Hematopoietic multipotent progenitor cell (in vitro differentiated cells): ENCODE measurements at regions not wholly inside any gene's neighbourhood (a gene's known extent, or its start where the extent isn't known, plus 50 kb on each side); places are given as distances from the start of the nearest gene placed in this dataset.
A peak's percentile ranks its signal among the peaks of the same experiment; 100 is the strongest.

Source experiments
- DNase-seq, 3 donors: peaks; one replicate each; pipeline ENCODE4 v3.0.0-alpha.2; 2011 to 2015; ENCODE audit warnings: low read depth in 2 of 3, low spot score in 2 of 3

DNA sequence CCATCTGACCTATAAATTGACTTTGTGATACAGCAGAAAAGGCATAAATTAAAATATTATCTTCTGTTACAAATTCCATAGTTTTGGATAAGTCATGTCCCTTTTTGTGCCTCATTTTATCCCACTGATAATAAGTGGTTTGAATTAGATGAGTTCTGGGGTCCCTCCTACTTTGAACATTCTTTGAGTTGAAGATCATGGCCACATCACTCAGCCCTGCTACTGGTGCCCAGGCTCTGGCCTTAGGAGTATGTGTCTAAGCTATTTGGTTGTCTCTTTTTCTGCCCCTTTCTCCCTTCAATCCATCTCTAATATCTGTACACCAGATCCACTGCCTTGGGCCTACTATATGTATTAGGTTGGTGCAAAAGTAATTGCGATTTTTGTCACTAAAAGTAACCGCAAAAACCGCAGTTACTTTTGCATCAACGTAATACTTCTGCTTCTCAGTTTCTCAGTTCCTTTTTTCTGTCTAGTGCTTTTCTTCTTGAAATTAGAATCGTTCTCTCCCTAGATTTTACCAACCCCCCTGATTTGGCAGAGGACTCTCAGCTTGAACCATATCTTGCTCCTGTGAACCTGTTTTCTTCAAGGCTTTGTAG is 362.5 kb upstream of the TNP1 start:
- peak in 2 of 3 donors; percentile 69 to 87 for DNase-seq

DNA sequence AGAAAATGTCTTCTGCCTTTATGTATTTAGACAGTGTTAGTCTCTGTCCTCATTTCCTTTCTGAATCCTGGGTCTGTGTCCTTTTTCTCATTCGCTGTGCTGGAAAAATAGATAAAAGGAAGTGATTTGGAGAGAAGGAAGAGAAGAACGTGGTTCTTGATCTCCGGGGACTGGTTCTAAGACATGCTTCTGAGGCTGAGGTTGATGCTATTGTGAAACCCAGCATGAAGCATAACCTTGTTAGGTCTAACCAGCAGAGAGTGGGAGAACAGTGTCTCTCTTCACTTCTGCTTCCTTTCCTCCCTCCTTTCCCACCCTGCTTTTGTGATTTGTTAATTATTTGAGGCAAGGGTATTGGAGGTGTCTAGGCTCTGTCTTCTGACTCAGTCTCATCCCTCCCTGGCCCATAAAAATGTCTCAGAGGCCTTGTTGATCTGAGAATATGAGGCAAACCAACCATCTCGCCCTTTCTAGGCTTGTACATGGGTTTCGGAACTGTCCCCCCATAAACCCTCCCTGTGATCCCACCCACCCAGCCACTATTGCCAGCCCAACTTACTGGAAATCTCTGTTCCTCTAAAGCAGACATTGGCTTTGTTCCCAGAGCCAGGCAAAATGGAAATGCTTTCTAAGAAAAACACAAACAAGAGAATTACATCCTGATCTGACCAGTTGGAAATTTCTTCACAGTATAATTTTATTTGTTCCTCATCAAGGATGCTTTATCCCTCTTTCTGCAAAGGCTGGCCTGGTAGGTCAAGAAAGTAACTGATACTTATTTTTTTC is 360.6 kb upstream of the TNP1 start:
- no peak for DNase-seq

DNA sequence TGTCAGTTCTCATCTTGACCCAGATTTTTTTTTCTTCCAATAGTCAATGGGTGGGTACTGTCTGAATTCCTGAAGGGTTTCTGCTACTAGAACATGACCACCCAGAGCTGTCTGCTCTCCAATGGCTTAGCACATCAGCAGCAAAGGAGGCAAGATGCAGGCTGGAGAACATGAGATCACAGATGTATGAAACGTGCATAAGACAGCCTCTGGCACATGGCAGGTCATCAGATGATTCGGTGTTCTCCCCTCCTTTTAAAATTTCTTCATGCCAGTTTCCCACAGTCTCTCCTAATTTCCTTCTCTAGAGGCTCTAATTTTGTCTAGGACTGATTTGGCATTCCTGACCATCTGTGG is 359.3 kb upstream of the TNP1 start:
- DNase-seq = no peak

DNA sequence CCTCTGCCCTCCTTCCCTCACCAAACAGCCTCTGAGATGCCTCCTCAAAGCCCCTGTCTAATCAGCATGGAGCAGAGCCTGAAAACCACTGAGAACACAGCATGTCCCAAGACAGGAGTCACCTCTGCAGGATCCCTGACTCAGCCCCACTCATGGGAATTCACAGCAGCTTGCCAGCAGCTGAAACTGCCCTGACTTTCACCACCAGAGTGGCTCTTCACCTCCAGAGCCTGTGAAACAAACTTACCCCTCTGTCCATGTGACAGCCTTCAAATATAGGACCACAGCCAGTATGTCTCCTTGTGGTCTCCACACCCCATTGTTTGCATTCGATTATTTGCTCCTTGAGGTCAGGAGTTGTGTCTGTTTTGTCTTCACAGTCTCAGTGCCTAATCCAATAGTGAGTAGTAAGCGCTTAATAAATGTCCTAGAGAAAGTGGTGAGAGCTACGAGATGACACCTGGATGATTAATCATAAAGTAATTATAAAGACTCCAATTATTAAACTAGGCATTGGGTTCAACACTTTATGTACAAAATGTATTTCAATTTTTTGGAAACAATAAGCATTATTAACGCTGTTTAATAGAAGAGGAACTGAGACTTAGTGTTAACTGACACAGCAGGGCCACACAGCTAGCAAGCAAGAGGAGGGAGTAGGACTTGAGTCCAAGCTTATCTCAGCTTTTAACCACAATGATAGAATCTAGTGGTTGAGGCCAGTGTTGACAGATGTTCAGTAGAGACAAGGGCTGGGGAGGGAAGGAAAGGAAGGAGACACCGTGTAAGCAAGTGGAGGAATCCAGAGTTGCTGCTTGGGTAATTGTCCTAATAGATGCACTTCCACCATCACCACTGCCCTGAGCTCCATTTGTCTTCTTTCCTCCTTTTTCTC is 358.7 kb upstream of the TNP1 start:
- peak in 2 of 3 donors; percentile 76 to 93 for DNase-seq

DNA sequence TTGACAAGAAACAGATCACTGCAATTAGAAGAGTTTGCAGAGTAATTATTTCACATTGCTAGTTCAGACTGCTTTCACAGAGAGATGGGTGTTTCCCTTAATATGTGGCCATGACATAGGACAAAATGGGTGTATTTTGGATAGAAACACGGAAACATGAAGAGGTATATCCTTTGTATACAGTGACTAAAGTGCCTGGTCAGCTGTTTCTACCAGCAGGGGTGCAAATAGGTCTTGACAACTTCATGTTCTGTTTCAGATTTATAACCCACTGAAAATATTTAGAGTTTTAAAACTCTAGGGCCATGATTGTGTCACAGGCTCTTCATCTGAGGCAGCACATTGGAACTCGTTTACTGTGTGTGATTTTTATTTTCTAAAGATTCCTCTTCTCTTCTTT is 357.1 kb upstream of the TNP1 start:
- no peak for DNase-seq

DNA sequence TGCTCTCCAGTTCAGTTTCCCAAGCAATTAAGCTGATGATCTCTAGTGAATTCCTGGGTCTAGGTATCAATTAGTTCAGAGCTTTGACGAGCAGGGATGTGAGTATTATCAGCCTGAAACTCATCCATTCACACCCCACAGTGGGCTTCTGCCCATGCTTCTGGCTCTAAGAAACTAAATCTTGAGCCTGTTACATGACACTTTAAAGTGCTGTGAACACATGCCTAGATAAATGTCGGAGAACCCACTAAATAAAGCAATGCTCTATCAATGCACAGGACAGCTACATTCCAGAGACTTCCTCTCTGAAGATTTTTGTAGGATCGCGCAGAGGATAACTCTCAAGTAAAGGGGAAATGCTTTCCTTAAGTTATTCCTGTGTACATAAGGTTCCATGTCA is 356.5 kb upstream of the TNP1 start:
- DNase-seq = no peak

DNA sequence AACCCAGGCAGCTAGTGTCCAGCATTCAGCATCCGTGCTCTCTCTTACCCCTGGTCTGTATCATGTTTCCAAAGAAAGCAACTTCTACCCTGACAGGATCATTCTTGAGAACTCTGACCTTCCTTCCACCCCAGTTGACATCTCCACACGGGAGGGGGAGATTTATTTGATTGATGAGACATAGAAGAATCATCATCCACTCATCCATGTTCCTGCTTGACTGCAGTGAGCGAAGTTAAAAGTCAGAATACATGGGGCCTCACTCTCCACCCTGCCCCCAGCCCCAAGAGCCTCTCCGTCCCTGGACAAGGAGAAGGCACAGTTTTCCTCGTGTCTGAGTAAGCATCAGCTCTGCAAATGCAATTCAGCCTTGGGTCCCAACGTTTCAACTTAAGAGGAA is 356.0 kb upstream of the TNP1 start:
- no peak for DNase-seq

DNA sequence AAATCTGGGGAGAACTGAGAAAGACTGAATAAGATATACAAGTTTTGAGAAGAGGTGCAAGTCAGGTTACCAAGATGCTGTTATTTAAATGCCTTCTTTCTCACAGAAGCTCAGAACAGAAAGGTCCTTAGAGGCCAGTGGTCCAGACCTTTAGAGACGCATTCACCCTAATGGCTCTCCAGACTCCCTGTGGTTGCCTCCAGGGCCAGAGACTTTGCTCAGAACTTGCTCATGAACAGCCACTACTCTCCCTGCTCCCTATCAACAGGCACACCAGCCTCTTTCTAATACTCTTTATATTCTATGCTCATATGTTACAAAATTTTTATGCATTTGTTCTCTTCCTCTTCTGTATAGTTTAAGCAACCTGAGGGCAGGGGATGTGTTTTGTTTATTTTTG is 349.0 kb upstream of the TNP1 start:
- DNase-seq = no peak

DNA sequence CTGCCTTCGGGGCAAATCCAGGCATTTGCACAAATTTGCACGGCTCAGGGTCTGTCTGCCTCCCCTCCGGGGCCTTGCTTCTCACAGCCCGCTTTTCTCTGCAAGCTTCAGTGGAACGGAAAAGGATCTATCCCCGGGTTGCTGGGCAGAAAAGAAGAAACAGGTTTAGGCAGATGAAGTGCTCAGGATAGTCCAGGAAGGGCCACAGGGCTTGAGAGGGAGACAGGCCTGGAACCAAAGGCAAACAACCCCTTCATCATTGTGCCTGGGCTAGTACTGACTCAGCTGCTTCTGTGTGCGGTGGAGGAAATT is 347.8 kb upstream of the TNP1 start:
- no peak for DNase-seq

DNA sequence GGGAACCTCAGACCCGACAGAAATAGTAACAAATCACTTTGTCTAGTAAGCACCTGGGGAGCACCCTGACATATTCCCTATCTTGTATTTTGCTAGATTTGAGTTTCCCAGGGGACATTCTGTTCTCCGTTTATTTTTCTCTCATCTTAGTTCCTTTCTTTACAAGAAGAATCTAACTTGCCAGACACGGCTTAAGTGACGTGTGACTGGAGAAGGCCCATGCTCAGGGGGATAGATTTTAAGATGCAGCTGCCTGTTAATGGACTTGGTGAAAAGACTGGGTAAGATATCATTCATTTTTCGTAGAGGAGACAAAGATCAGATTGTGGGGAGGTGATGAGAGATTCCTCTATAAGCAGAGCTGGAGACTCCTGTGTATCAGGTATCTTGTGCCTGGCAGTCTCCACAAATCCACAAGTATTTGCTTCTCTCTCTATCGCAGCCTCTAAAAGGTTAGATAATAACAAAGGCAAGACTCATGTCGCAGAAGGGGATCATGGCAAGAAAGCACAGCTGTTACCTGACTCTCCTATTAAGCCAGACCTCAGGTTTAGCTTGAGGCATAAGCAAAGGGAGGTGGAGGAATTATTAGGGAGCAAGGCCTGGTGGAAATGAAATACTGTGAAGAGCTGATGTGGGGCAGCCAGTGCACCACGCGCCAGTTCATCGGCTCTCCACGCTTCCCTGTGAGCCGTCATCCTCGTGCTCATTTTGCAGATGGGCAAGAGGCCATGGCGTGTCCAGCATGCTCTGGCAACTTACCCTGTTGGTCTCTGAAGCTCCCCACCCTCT is 347.2 kb upstream of the TNP1 start:
- no peak for DNase-seq

DNA sequence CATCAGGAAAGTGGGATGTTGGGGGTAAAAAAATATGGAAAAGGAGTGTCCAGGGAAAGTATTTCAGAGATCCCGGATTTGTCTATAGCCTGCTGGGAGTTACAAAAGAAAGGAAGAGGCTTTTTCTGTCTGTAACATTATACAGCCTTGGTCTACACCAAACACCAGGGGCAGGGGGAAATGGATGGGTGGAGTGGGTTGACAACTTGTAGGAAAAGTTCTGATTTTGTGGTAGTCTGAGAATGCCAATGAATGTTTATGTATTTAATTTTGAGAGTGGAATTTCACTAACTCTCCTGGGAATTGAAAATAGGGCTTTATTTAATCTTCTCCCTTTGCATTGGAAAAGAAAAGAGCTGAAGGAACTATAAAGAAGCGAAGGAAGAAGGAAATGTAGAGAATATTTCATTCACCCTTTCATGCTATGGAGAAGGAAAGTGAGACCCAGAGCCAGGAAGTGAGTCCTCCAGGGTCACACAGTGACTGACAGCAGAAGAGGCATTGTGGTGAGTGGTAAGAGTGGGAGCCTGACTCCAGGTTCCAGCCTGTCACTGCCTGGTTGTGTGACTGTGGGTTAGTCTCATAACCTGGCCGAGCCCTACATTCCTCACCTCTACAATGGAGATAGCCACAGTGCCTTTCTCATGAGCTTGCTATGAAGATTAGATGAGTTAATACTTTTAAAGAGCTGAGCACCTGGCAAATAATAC is 346.3 kb upstream of the TNP1 start:
- DNase-seq = no peak

DNA sequence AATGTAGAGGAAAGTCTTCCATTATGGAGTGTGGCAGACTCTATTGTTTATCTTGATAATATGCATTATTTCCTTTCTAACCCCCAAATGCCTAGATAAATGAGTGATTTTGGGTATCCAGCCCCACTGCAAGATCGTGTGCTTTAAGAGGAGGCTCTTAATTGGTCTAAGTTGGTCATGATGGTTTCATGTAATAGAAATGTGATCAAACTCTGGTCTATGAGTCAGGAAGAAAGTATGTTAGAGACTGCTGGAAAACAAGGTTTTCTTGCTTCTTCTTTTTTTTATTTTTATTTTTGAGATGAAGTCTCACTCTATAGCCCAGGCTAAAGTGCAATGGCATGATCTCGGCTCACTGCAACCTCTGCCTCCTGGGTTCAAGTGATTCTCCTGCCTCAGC is 344.5 kb upstream of the TNP1 start:
- no peak for DNase-seq

DNA sequence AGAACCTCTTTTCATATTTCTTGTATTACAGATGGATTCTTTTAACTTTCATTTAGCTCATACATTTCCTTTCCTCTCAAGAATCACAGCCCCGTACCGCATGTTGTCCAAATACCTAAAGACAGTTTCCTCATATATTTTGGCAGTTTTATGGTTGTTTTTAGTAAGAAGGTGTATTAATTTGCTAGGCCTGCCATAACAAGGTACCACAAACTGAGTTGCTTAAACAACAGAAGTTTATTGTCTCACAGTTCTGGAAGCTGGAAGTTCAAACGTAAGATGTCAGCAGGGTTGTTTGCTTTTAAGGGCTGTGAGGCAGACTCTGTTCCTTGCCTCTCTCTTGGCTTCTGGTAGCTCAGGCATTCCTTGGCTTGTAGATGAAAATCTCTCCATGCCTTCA is 343.2 kb upstream of the TNP1 start:
- no peak for DNase-seq

DNA sequence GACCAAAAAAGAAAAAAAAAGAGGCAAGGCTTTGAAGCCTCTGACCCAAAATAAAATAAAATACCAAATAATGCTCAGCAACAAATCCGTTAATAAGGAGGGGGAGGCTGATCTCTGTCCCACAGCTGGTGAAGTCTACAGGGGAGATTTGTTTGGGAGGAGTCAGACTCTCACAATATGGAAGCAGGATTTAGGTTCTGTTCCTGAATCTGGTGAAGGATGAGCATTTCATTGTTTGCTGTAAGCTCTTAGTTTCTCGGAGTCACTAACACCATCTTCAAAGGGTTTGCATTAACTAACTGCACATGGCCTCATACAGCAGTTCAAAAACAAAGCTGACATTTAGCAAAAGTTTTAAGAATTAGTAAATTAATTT is 339.4 kb upstream of the TNP1 start:
- DNase-seq = no peak

DNA sequence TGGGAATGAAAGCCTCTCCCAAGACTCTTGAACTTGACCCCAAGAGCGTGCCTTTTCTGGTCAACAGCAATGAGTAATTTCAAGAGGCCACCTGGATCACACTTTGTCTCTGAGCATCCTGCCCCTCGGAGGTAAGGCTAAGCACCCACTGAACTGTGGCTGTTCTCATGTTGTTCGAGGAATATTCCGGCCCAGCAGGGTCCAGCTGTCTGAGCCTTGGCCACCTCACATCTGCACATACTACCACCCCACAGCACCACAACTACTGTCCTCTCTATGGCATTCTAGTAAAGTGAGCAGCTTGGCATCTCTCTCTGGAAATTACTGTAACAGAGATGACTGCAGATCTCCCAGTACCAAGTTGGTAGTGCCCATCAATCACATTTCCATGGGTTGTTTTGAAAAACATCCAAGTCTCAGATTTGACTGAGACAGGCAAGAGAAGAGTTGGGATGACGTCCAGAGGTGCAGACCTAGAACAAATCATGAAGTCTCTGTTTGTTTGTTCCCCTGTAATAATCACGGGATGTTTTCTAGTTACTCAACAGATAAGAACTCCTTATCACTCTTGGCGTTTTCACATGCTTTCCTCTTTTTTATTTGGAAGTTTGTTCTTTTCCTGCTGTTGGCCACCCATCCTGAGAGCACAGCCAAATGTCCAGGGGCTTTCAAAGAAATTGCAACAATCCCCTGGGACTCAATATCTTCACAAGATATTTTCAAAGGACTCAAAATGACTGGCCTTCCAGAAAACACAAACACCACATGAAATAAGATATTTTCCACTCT is 336.0 kb upstream of the TNP1 start:
- no peak for DNase-seq

DNA sequence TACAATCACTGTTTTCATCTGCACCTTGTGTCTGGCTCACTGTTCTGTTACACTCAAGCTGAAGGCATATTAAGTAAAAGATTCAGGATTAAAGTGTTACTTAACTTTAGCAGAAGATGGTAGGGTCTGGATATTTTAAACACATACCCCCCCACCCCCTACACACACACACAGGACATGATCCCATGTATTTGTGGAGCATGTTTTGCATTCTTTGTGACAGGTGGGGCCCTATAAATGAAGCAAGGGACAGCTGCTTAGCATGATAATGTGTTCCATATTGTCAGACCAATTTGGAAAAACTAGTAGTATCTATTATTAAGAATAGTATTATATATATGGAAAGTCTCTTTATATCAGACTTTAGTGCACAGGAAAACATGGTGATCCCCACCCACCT is 335.2 kb upstream of the TNP1 start:
- no peak for DNase-seq

DNA sequence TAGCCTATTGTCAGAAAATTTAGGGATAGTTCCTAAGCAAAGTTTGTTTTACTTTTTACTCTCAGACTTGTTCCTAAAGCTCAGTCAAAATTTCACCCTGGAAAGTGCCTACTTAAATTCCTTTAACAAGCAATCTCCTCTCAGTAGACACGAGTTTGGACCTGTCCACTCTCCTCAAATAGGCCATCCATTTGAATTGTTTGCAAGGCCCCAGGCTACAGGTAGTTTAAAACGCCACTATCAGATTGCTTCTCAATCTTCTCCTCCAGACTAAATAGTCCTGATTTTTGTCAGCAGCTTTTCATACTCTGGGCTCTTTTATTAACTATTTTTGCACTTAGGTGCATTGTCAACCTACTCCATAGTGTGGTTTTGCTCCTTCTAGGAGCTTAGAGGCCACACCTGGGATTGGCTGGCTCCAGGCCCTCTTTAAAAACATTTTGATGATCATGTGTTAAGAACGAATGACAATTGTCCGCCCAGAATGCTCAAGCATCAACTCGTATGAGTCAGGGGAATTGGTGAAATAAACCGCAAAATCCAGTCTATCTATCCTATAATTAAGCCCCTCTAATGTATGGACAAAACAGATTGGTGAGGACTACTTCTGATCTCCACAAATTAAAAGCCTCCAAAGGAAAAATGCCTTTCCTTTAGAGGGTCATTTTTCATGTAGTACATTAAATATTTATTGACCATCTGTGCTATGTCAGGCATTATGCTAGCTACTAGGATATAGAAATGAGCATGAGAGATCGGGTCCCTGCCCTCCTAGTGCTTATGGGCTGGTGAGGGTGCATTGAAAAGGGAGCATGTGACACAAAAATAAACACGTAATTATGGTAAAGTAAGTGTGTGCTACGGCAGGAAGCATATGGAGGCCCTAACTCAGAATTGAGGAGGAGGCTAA is 333.8 kb upstream of the TNP1 start:
- no peak for DNase-seq

DNA sequence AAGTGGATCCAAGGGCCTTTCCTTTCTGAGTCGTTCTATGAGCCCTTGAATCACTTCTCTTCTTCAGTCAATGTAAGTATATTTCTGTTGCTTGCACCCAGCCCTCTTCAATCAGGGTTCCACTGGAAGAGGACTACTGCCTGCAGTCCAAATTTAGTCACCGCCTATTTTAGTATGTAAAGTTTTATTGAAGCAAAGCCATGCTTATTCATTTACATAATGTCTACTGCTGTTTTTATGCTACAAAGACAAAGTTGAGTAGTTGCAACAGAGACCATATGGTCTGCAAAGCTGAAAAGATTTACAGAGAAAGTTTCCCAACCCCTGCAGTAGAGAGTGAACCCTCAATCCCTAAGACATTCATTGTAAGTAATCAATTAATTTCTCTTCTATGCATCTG is 332.5 kb upstream of the TNP1 start:
- no peak for DNase-seq

DNA sequence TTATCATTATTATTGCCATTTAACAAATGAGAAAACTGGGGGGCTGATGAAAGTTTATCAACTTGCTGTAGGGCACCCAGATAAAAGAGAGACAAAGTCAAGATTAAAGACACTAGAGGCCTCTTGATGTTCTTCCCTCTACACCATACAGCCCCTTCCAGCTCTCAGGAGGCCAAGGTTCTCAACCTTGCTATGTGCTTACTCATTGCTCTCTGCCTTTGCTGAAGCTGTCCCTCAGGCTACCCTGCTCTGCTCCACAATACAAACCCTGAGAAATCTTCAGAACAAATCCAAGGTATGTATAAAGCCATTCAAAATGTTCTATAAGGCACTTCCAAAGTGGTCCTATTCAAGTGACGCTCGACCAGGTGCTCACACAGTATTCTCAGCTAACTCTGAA is 329.9 kb upstream of the TNP1 start:
- DNase-seq = no peak
